Muscle of back (tissue), 3 donors: ENCODE measurements at regions not wholly inside any gene's neighbourhood (a gene's known extent, or its start where the extent isn't known, plus 50 kb on each side); places are given as distances from the start of the nearest gene placed in this dataset.
"Not testable (repeated sequence)": the region's sequence is repeated elsewhere in the genome, so short reads cannot be mapped to it uniquely, and the experiment has no call there.

Source experiments
- DNase-seq, 3 donors: peaks; one replicate each; pipeline versions ENCODE4 v3.0.0 to v3.0.0-alpha.2; 2013

GRCh38 chr4:117560329-117560728 is 474.0 kb upstream of the NDST3 start:
- DNase-seq: peak; percentile 6 to 46 (median 20)

GRCh38 chr4:117574085-117574484 is 460.2 kb upstream of the NDST3 start:
- no peak for DNase-seq

- DNase-seq: no peak
These were observed 458.4 kb upstream of the NDST3 start for GRCh38 chr4:117575850-117576249.

GRCh38 chr4:117577686-117578311 is 456.5 kb upstream of the NDST3 start:
- DNase-seq: no peak

- DNase-seq: no peak
These were observed 445.5 kb upstream of the NDST3 start for GRCh38 chr4:117588771-117589170.

- no peak for DNase-seq
These were observed 437.3 kb upstream of the NDST3 start for GRCh38 chr4:117596917-117597480.

GRCh38 chr4:117599393-117599792 is 434.9 kb upstream of the NDST3 start:
- not testable (repeated sequence) for DNase-seq

GRCh38 chr4:117600936-117601335 is 433.4 kb upstream of the NDST3 start:
- not testable (repeated sequence) for DNase-seq

GRCh38 chr4:117610706-117611308 is 423.5 kb upstream of the NDST3 start:
- DNase-seq: no peak

- no peak for DNase-seq
These were observed 412.6 kb upstream of the NDST3 start for GRCh38 chr4:117621673-117622072.

GRCh38 chr4:117623326-117623725 is 411.0 kb upstream of the NDST3 start:
- peak in 1 of 3 donors; percentile 5 for DNase-seq

GRCh38 chr4:117626664-117627063 is 407.6 kb upstream of the NDST3 start:
- no peak for DNase-seq

- no peak for DNase-seq
These were observed 399.6 kb upstream of the NDST3 start for GRCh38 chr4:117634716-117635115.

- no peak for DNase-seq
These were observed 396.9 kb upstream of the NDST3 start for GRCh38 chr4:117637347-117637746.

GRCh38 chr4:117640836-117641235 is 393.4 kb upstream of the NDST3 start:
- no peak for DNase-seq

GRCh38 chr4:117641519-117641918 is 392.8 kb upstream of the NDST3 start:
- DNase-seq: no peak

GRCh38 chr4:117654079-117654478 is 380.2 kb upstream of the NDST3 start:
- no peak for DNase-seq

GRCh38 chr4:117660668-117661067 is 373.6 kb upstream of the NDST3 start:
- DNase-seq: no peak

GRCh38 chr4:117661091-117662072 is 372.9 kb upstream of the NDST3 start:
- DNase-seq: no peak

- no peak for DNase-seq
These were observed 369.4 kb upstream of the NDST3 start for GRCh38 chr4:117664706-117665444.

- DNase-seq: no peak
These were observed 358.1 kb upstream of the NDST3 start for GRCh38 chr4:117676153-117676552.

GRCh38 chr4:117678861-117679260 is 355.4 kb upstream of the NDST3 start:
- no peak for DNase-seq
